Lung (tissue), 11 donors: ENCODE measurements at regions not wholly inside any gene's neighbourhood (a gene's known extent, or its start where the extent isn't known, plus 50 kb on each side); places are given as distances from the start of the nearest gene placed in this dataset.

ENCODE experiments used
- ATAC-seq: fragments of 200-7000 bp; cut with Tn5 transposase; one replicate; pipeline ENCODE4 v1.9.1; 2020; ENCODE audit warnings: moderate number of reproducible peaks; ENCODE audit not compliant: insufficient read depth, low FRiP score
- DNase-seq, 3 donors: peaks; one replicate each; pipeline ENCODE4 v3.0.0-alpha.2; 2013 to 2017
- H3K27ac ChIP-seq, 2 donors: one replicate each; pipeline ENCODE4 v1.5.1; 2013; ENCODE audit warnings: mild to moderate bottlenecking in 2 of 2, moderate library complexity in 2 of 2, control low read depth in 1 of 2, inconsistent platforms in 1 of 2, low read depth in 1 of 2, low read length in 1 of 2
- H3K27me3 ChIP-seq, 3 donors: one replicate each; pipeline ENCODE4 v1.5.1; 2013; ENCODE audit warnings: low read length in 2 of 3; ENCODE audit not compliant: control insufficient read depth in 3 of 3, insufficient read depth in 3 of 3
- H3K36me3 ChIP-seq, 4 donors: one replicate each; pipeline ENCODE4 v1.5.1; 2013; ENCODE audit warnings: low read length in 4 of 4, mild to moderate bottlenecking in 1 of 4, moderate library complexity in 1 of 4; ENCODE audit not compliant: control insufficient read depth in 4 of 4, insufficient read depth in 4 of 4
- H3K4me1 ChIP-seq, 5 donors: one replicate each; pipeline ENCODE4 v1.5.1; 2013; ENCODE audit warnings: low read length in 5 of 5, mild to moderate bottlenecking in 2 of 5, moderate library complexity in 1 of 5; ENCODE audit not compliant: control insufficient read depth in 5 of 5, insufficient read depth in 5 of 5
- H3K4me3 ChIP-seq: one replicate; pipeline ENCODE4 v1.5.1; 2013; ENCODE audit warnings: mild to moderate bottlenecking, control low read depth, moderate library complexity
- H3K9ac ChIP-seq, 2 donors: one replicate each; pipeline ENCODE4 v1.5.1; 2013; ENCODE audit warnings: low read length in 2 of 2, control low read depth in 1 of 2; ENCODE audit not compliant: insufficient read depth in 1 of 2
- H3K9me3 ChIP-seq, 4 donors: one replicate each; pipeline ENCODE4 v1.5.1; 2013; ENCODE audit warnings: low read length in 3 of 4, mild to moderate bottlenecking in 1 of 4, moderate library complexity in 1 of 4; ENCODE audit not compliant: control insufficient read depth in 4 of 4, insufficient read depth in 3 of 4
- WGBS, 2 donors: extraction: QIAGEN DNeasy Blood & Tissue Kit; methylation state at CpG; one replicate each; pipeline ENCODE4 v1.1.7; 2013; 5-methylcytosine and 5-hydroxymethylcytosine counted together
- TF ChIP-seq, protein P1 (sequence below): IDR thresholded peaks from 2 replicates; pipeline ENCODE4 v1.5.1; 2012; ENCODE audit warnings: mild to moderate bottlenecking; ENCODE audit errors: control extremely low read depth, extremely low read depth
- donor health status: control.
- donor health status: control.
- donor health status: Bipolar disorder and iron deficiency.
- donor health status: healthy.
- donor health status: DM: yes; HTN: yes; CAD: no.

DNA sequence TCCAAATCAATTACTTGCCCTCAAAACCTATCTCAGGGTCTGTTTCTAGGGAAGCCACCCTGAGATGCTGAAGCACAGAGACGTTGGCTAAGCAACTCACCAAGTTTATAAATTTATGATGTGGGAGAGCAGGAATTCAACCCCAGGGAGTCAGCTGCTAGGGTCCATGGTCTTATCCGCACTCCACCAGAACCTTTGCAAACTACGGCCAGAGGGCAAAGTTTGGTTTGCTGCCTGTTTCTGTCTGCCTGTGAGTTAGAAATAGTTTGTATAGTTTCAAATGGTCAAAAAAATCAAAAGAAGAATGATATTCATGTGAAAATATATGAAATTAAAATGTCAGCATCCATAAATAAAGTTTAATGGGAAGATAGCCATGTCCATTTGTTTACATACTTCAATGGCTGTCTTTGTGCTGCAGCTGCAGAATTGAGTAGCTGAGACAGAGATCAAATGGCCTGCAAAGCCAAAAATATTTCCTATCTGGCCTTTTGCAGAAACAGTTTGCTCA is 83.7 kb upstream of the ZFP64 start:
- H3K36me3 ChIP-seq, result no peaks in the 10 kb centered on the region
- 60 to 79% methylated on average over 3 of the region's 3 CpGs for WGBS, 2 donors
- no peak for ATAC-seq

DNA sequence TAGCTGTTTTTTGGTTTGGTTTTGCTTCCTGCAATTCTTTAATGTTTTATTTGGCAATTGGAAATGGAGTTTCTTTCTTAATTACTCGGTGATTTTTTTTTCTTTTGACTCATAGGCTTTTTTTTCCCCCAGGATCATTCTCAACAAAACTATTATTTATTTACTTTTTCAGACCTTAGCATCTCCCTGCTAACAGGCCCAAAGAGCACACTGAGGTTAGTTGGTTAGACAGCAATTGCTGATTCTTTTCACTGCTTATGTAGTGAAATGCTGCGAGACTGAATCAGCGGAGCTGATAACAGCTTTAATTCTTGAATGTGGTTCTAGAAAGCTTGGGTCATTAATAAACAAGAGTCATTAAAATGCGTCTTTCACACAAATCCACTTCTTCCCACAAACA is 79.1 kb upstream of the ZFP64 start:
- WGBS, 2 donors, result 84 to 90% methylated on average over 4 of the region's 4 CpGs
- TF ChIP-seq, protein P1, sequence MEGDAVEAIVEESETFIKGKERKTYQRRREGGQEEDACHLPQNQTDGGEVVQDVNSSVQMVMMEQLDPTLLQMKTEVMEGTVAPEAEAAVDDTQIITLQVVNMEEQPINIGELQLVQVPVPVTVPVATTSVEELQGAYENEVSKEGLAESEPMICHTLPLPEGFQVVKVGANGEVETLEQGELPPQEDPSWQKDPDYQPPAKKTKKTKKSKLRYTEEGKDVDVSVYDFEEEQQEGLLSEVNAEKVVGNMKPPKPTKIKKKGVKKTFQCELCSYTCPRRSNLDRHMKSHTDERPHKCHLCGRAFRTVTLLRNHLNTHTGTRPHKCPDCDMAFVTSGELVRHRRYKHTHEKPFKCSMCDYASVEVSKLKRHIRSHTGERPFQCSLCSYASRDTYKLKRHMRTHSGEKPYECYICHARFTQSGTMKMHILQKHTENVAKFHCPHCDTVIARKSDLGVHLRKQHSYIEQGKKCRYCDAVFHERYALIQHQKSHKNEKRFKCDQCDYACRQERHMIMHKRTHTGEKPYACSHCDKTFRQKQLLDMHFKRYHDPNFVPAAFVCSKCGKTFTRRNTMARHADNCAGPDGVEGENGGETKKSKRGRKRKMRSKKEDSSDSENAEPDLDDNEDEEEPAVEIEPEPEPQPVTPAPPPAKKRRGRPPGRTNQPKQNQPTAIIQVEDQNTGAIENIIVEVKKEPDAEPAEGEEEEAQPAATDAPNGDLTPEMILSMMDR, result no peak
- peak in 1 of 3 donors; percentile 35 for DNase-seq

More for the DNA sequence above, 83.7 kb upstream of the ZFP64 start:
- Histone ChIP-seq H3K9ac (no peak overlapping the region), H3K27me3 (no peaks in the 10 kb centered on the region), H3K27ac (no peak overlapping the region), H3K4me1 (peaks cover 0 to 40% (median 14%) of the 10 kb centered on the region in 5 donors), H3K9me3 (no peaks in the 10 kb centered on the region), H3K4me3 (no peak overlapping the region)
- TF ChIP-seq, protein P1, result no peak
- DNase-seq, result peak; percentile 75 to 97 (median 94)

DNA sequence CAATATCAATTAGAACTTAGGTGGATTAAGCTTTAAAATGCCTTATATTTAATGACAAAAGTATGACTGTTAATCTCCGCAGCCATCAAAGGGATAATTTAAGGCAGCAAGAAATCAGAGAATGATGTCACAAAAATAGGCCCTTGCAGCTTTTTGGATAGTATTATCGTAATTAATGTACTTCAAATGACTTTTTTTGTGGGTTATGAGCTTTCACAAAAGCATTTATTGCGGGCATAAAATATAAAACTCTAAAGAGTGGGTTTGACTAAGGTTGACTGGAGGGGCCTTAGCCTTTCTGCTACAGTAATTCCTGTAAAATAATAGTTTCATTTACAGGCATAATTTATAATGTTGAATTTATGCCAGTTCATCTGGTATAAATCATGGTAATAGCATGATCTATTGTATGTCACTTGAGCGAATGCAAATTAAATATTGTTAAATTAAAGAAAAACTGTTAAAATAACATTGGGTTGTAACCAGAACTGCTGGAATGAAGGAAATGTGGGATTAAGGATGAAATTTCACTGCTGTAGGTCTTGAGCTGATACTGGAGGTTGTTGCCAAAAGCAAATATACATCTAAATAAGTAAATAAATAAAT is 78.5 kb upstream of the ZFP64 start:
- peaks cover 0 to 63% (median 6%) of the 10 kb centered on the region in 5 donors for H3K4me1 ChIP-seq
- TF ChIP-seq, protein P1, result no peak
- ATAC-seq (no peak), DNase-seq (peak in 1 of 3 donors; percentile 57)
- no peaks in the 10 kb centered on the region for H3K36me3 ChIP-seq
- WGBS, 2 donors, result 91% methylated on average over 4 of the region's 4 CpGs
- no peak overlapping the region for H3K4me3 ChIP-seq
- no peak overlapping the region for H3K27ac ChIP-seq
- H3K9ac ChIP-seq, result no peak overlapping the region
- H3K9me3 ChIP-seq, result no peaks in the 10 kb centered on the region
- no peaks in the 10 kb centered on the region for H3K27me3 ChIP-seq

More for the DNA sequence above, 79.1 kb upstream of the ZFP64 start:
- H3K9me3 ChIP-seq, result no peaks in the 10 kb centered on the region
- H3K27me3 ChIP-seq, result no peaks in the 10 kb centered on the region
- peaks cover 0 to 67% (median 6%) of the 10 kb centered on the region in 5 donors for H3K4me1 ChIP-seq
- no peaks in the 10 kb centered on the region for H3K36me3 ChIP-seq
- H3K27ac ChIP-seq, result no peak overlapping the region
- H3K9ac ChIP-seq, result no peak overlapping the region
- no peak overlapping the region for H3K4me3 ChIP-seq
- no peak for ATAC-seq
